GM18511 (cell line): ENCODE measurements at regions not wholly inside any gene's neighbourhood (a gene's known extent, or its start where the extent isn't known, plus 50 kb on each side); places are given as distances from the start of the nearest gene placed in this dataset.

Source experiments
- ATAC-seq: cut with Tn5 transposase; IDR thresholded peaks from one replicate; pipeline ENCODE4 v1.9.1; 2021; ENCODE audit warnings: mild to moderate bottlenecking, moderate library complexity; ENCODE audit not compliant: unreplicated experiment

DNA sequence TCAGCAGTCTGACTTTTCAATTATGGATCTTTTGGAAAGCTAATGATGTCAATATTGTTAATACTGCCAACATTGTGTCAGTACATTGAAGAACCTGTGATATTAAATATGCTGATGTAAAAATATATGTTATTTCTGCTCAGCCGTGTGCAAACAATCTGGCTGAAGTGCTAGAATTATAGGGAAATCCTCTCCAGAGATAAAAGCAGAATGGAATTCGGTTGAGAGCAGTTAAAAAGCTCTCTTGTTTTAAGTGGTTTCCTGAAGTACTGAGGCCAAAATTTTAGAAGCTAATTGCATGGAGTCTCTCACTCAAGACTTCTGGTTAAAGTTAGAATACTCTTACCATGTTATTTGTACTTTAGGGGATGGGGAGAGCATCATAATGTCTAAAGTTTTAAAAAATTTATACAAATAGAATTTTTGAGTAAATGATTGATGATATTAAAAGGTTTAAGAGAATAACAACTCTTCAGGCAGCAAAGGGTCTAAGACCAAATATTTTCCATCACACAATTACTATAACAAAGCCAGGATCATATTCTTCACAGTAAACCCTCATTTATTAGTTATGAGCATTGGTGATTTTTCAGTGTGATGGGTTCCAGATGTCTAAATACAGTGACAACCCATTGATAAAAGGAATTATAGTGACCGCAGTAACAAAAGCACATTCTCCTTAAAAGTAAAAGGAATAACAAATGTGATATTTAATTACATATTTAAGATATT is 834.2 kb upstream of the CXADR start:
- ATAC-seq: no peak

DNA sequence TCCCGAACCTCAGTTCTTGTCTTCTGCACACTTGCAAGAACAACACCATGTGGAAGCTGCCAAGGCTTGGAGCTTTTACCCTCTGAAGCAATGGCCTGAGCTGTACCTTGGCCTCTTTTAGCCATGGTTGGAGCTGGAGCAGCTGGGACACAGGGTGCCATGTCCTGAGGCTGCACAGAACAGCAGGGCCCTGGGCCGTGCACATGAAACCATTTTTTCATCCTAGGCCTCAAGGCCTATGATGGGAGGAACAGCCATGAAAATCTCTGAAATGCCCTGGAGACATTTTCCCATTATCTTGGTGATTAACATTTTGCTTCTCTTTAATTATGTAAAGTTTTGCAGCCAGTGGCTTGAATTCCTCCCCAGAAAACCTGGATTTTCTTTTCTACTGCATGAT is 817.8 kb upstream of the CXADR start:
- no peak for ATAC-seq

DNA sequence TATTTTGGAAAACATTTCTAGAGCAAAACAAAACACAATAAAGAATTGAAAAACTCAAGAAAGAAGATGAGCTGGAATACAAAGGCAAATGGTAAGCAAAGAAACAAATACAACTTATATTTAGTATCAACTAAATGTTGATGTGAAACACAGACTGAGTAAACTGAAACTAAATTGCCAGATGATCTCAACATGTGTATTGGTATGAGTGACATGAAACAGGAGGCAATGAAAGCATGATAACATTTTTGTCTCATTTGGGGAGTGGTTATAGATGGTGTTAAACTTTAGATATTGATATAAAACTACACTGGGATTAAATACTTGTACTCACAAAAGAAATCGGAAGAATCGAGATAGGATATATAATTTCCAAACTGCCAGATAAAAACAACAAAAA is 805.6 kb upstream of the CXADR start:
- ATAC-seq: no peak

- no peak for ATAC-seq
Measured at GRCh38 chr21:16708101-16708835, 804.6 kb upstream of the CXADR start.

DNA sequence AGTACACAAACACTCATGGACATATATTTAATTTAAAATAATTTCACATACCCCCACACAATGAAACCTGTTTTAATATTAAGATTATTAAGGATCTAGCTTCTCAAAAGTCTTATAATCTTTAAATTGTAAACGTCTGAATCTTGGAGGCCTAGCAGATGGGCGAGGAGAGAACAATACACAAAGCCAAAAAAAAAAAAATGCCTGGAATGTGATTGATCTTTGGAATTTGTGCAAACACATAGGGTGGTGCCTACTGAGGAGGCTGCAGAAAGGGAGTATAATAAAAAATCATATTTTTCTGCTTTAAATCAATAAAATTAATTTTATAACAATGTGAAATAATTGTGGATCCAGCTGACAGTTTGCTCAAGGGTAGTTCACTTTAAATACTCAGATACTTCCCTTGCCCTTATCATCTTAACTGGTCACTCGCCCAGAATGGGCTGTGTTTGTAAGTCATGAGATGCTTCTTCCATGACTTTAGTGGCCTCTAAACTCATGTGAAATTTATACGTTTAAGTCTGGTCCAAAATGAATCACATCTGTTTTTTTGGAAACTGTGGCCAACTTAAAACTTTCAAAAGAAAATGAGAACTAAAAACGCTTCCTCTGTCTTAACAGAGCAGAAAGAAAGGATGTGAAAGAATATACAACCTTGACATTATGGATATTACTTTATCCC is 802.8 kb upstream of the CXADR start:
- no peak for ATAC-seq

DNA sequence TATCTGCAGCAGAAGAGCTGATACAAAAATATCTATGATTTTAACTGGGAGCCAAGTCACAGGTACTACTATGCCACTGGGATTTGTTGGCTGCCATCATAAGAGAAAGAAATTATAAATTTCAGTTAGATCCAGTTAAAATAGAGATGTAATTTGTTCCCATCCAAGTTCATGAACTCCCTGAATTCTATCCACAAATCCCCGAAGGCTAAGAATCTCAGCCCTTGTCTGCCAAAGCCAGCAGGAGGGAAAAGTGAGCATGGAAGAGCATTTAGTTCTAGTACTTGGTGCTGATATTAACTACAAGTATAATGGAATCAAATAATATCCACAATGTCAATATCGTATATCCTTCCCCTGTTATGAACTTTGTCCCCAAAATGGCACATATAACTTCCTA is 801.1 kb upstream of the CXADR start:
- no peak for ATAC-seq

GRCh38 chr21:16713331-16714117 is 799.3 kb upstream of the CXADR start:
- no peak for ATAC-seq

- no peak for ATAC-seq
Measured at GRCh38 chr21:16740511-16740910, 772.3 kb upstream of the CXADR start.

DNA sequence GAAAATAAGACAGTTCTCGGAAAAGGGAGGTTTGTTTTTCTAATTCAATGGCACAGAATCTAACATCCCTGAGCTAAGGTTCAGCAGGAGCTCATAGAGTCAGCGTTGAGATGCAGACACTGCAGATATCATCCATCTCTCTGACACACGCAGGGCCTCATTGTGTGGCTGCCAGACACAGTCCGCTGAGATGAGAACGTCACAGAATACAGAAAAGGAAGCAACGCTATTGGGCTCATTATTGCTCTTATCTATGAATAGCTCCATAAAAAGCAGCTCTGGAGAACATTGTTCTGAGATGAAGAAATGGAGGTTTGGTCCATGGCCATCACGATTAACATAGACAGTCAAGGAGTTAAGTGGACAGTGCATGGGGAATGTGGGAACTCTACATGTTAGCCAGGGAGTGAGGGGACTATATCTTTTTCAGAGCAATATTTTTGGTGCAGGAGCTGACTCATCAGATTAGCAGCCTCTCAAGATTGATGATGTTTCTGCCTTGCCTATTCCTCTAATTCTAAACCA is 771.6 kb upstream of the CXADR start:
- no peak for ATAC-seq

DNA sequence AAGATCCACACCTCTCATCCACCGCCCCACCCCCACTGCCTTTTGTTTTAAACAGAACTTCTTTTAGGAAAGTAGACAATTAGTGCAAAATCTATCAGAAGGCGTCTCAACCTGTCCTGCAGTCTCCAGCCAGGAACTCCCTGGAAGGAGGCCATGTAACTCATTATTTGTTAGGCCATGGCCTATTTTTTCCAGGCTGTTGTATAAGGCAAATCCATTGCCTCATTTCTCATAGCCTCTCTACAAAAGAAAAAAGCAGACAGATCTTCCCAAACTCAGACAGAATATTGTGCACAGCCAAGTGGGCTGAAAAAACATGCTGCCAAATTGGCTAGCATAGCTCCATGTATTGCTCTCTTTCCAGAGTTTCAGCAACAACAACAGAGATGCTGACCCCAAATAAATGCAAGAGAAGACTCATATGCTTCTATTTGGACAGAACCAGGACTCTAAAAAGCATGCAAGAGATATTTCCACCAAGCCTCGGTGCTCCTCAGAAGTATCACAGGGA is 770.7 kb upstream of the CXADR start:
- no peak for ATAC-seq

- ATAC-seq: no peak
Measured at GRCh38 chr21:16742741-16743140, 770.1 kb upstream of the CXADR start.

- ATAC-seq: no peak
Measured at GRCh38 chr21:16743317-16743716, 769.5 kb upstream of the CXADR start.

GRCh38 chr21:16750926-16751325 is 761.9 kb upstream of the CXADR start:
- ATAC-seq: no peak

- ATAC-seq: no peak
Measured at GRCh38 chr21:16751695-16752474, 761.0 kb upstream of the CXADR start.

- ATAC-seq: no peak
Measured at GRCh38 chr21:16752475-16752857, 760.4 kb upstream of the CXADR start.

- ATAC-seq: no peak
Measured at GRCh38 chr21:16755061-16755460, 757.8 kb upstream of the CXADR start.

GRCh38 chr21:16767201-16767600 is 745.6 kb upstream of the CXADR start:
- no peak for ATAC-seq

- no peak for ATAC-seq
Measured at GRCh38 chr21:16768096-16768495, 744.7 kb upstream of the CXADR start.

GRCh38 chr21:16770266-16770665 is 742.6 kb upstream of the CXADR start:
- no peak for ATAC-seq

DNA sequence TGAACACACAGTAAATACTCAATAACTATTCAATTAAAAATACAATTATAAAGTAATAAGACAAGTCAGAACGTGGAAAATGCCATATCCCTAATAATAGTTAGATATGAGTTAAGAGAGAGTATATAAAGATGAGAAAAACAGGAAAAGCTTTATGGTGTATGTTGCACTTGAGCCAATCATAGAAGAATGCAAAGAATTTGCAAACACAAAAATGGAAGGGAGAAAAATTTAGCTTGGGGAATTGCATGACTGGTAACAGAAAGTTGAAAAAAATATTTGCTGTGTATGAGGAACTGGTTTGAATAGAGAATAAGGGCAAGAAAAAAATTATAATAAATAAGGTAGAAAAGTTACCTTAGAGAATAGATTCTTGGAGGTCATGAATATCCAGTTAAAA is 739.6 kb upstream of the CXADR start:
- ATAC-seq: no peak
